ENCODE measurements at regions not wholly inside any gene's neighbourhood (a gene's known extent, or its start where the extent isn't known, plus 50 kb on each side); places are given as distances from the start of the nearest gene placed in this dataset.

DNA sequence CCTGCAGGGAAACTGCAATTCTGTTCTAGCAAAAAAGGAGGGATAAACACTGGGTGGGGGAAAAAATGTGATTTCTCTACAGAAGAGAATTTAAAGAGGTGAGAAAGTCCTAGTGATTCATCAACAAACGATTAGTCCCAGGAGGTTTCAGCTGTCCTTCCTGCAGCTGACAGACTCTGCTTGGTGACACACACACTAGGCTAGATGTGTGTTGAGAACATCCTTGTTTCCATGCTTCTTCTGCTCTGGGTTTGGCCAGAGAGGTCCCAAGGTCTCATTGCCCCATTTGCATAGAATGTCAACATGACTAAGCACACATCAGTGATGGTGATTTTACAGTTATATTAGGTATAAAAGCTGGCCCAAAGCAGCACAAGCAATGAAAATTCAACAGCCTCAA lies 258.3 kb downstream of the NFATC2 start:
- H3K9me3 ChIP-seq = no peaks in the 10 kb centered on the region
- no peak overlapping the region for H3K4me3 ChIP-seq
- H3K27ac ChIP-seq = no peak overlapping the region
- DNase-seq (no peak), ATAC-seq (no peak)
- intact Hi-C loops (cut with DNase I) = no loop called here
- no peaks in the 10 kb centered on the region for H3K36me3 ChIP-seq
- no peaks in the 10 kb centered on the region for H3K27me3 ChIP-seq (ENCODE audit: low read depth)
- H3K4me1 ChIP-seq = no peaks in the 10 kb centered on the region
- TF ChIP-seq, protein P1, sequence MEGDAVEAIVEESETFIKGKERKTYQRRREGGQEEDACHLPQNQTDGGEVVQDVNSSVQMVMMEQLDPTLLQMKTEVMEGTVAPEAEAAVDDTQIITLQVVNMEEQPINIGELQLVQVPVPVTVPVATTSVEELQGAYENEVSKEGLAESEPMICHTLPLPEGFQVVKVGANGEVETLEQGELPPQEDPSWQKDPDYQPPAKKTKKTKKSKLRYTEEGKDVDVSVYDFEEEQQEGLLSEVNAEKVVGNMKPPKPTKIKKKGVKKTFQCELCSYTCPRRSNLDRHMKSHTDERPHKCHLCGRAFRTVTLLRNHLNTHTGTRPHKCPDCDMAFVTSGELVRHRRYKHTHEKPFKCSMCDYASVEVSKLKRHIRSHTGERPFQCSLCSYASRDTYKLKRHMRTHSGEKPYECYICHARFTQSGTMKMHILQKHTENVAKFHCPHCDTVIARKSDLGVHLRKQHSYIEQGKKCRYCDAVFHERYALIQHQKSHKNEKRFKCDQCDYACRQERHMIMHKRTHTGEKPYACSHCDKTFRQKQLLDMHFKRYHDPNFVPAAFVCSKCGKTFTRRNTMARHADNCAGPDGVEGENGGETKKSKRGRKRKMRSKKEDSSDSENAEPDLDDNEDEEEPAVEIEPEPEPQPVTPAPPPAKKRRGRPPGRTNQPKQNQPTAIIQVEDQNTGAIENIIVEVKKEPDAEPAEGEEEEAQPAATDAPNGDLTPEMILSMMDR (IDR thresholded peaks at IDR 0.05) = no peak

DNA sequence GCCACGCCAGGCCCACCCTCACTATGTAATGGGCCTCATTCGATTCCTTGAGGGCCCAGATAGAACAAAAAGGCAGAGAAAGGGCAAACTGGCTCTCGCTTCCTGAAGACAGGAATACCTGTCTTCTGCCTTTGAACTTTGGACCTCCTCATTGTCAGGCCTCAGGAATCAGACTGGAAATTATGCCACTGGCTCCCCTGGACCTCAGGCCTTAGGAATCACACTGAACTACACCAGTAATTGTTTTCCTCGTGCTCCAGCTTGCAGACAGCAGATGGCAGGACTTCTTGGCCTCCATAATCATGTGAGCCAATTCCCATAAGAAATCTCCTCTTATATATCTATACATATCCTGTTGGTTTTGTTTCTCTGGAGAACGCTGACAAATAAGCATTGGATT lies 258.6 kb upstream of the KCNG1 start:
- H3K4me1 ChIP-seq = no peaks in the 10 kb centered on the region
- no peak overlapping the region for H3K27ac ChIP-seq
- no peak for ATAC-seq
- H3K4me3 ChIP-seq = no peak overlapping the region
- no peaks in the 10 kb centered on the region for H3K36me3 ChIP-seq
- peaks cover 6% of the 10 kb centered on the region for H3K27me3 ChIP-seq (ENCODE audit: low read depth)
- no peak for DNase-seq
- H3K9me3 ChIP-seq = no peaks in the 10 kb centered on the region
- TF ChIP-seq, protein P1 (IDR thresholded peaks at IDR 0.05) = no peak
- intact Hi-C loops (cut with DNase I) = no loop called here

DNA sequence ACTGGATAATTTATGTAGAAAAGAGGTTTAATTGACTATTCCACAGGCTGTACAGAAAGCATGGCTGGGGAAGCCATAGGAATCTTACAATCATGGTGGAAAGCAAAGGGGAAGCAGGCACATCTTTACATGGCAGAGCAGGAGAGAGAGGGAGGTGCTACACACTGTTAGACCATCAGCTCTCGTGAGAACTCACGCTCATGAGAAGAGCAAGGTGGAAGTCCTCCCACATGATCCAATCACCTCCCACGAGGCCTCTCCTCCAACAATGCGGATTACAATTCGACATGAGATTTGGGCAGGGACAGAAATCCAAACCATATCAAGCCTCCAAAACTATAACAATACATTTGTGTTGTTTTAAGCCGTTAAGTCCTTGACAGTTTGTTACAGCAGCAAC lies 257.1 kb upstream of the KCNG1 start:
- TF ChIP-seq, protein P1 (IDR thresholded peaks at IDR 0.05) = no peak
- Histone ChIP-seq H3K4me3 (no peak overlapping the region), H3K27me3 (ENCODE audit: low read depth) (peaks cover 13% of the 10 kb centered on the region), H3K27ac (no peak overlapping the region), H3K9me3 (no peaks in the 10 kb centered on the region), H3K4me1 (no peaks in the 10 kb centered on the region), H3K36me3 (no peaks in the 10 kb centered on the region)
- ATAC-seq = no peak
- no peak for DNase-seq
- intact Hi-C loops (cut with DNase I) = no loop called here

DNA sequence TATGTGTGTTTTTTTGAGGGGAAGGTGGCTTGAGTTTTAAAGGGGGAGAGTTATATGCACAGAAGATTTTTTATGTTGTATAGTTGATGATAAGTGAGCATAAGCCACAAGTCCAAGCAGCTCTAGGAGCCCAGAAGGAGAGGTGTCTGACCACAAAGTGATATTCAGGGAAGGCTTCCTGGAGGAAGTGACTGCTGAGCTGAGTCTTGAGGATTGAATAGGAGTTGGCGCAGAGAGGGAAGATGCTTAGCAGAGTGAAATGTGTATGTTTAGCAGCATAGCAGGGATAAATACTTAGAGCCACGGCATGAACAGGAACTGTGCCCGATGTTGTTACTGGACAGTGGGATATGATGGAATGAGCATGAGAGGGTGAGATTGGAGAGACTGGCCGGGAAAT lies 255.1 kb upstream of the KCNG1 start:
- Histone ChIP-seq H3K27ac (no peak overlapping the region), H3K9me3 (no peaks in the 10 kb centered on the region), H3K36me3 (no peaks in the 10 kb centered on the region), H3K27me3 (ENCODE audit: low read depth) (peaks cover 15% of the 10 kb centered on the region), H3K4me3 (no peak overlapping the region), H3K4me1 (no peaks in the 10 kb centered on the region)
- ATAC-seq (no peak), DNase-seq (no peak)
- TF ChIP-seq, protein P1 (IDR thresholded peaks at IDR 0.05) = no peak
- intact Hi-C loops (cut with DNase I) = no loop called here

DNA sequence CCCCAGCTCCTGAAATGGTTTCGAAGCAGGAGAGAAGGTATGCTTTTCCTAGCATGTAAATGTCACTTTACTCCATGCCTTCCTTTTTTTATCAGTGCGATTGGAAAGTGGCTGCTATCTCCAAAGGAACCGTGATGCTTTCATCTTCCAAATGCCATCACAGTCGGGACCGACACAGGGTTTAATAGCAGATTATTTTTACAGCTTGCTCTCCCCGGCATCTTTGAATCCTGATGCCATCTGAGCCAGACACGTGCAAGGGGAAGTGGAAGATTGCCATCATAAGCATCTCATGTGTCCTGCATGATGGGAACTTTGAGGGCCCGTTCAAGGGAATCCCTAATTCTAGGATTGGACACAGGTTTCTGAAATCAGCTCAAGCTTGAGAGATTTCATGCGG lies 253.4 kb upstream of the KCNG1 start:
- TF ChIP-seq, protein P1 (IDR thresholded peaks at IDR 0.05) = no peak
- Histone ChIP-seq H3K9me3 (no peaks in the 10 kb centered on the region), H3K4me1 (no peaks in the 10 kb centered on the region), H3K4me3 (no peak overlapping the region), H3K27me3 (ENCODE audit: low read depth) (peaks cover 15% of the 10 kb centered on the region), H3K27ac (no peak overlapping the region), H3K36me3 (no peaks in the 10 kb centered on the region)
- intact Hi-C loops (cut with DNase I) = no loop called here
- DNase-seq = no peak
- no peak for ATAC-seq

DNA sequence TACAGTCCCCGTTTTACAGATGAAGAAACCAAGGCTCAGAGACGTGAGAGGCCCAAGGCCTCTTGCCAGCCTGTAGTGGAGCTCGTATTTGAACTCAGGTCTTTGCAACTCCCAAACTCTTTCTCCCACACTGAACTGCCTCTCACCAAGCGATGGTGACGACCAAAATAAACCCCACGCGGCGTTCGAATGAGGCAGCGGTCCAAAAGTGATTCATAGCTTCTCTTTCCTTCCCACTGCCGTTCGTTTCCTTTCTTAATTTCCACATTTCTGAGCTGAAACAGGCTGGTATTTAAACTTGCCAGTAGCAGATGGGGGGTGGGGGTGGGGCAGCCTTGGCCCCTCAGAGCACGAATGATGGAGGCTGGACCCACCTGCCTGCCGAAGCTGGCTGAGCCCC lies 252.9 kb upstream of the KCNG1 start:
- DNase-seq = no peak
- no peak overlapping the region for H3K27ac ChIP-seq

More for the DNA sequence above, 252.9 kb upstream of the KCNG1 start:
- no peaks in the 10 kb centered on the region for H3K4me1 ChIP-seq
- H3K9me3 ChIP-seq = no peaks in the 10 kb centered on the region
- no peaks in the 10 kb centered on the region for H3K36me3 ChIP-seq
- intact Hi-C loops (cut with DNase I) = no loop called here
- peaks cover 15% of the 10 kb centered on the region for H3K27me3 ChIP-seq (ENCODE audit: low read depth)
- ATAC-seq = no peak
- TF ChIP-seq, protein P1 (IDR thresholded peaks at IDR 0.05) = no peak
- no peak overlapping the region for H3K4me3 ChIP-seq

Measured in lower lobe of right lung (tissue), 2 donors.